Lower lobe of right lung (tissue), 2 donors: ENCODE measurements at regions not wholly inside any gene's neighbourhood (a gene's known extent, or its start where the extent isn't known, plus 50 kb on each side); places are given as distances from the start of the nearest gene placed in this dataset.

Experiments
- ATAC-seq, 2 donors: fragments of 200-7000 bp; cut with Tn5 transposase; one replicate each; pipeline ENCODE4 v1.9.1; 2020 to 2022; ENCODE audit warnings: mild to moderate bottlenecking in 2 of 2, moderate library complexity in 2 of 2
- DNase-seq: peaks from one replicate; pipeline ENCODE4 v3.0.0-alpha.2; 2020
- H3K27ac ChIP-seq: fragments of 200-600 bp; one replicate; pipeline ENCODE4 v1.8.0; 2022
- H3K27me3 ChIP-seq: fragments of 200-600 bp; one replicate; pipeline ENCODE4 v1.8.0; 2022; ENCODE audit warnings: low read depth
- H3K36me3 ChIP-seq: fragments of 200-600 bp; one replicate; pipeline ENCODE4 v1.8.0; 2022; ENCODE audit warnings: mild to moderate bottlenecking
- H3K4me1 ChIP-seq: fragments of 200-600 bp; one replicate; pipeline ENCODE4 v1.8.0; 2022
- H3K4me3 ChIP-seq: fragments of 200-600 bp; one replicate; pipeline ENCODE4 v1.8.0; 2022; ENCODE audit warnings: mild to moderate bottlenecking
- H3K9me3 ChIP-seq: fragments of 200-600 bp; one replicate; pipeline ENCODE4 v1.8.0; 2022
- intact Hi-C: fragments of 100-400 bp; cut with DNase I; formaldehyde crosslinking; loops from one replicate; pipeline ENCODE4 v1.11.0; 2022
- TF ChIP-seq, protein P1 (sequence below): fragments of 200-600 bp; IDR thresholded peaks from one replicate; pipeline ENCODE4 v1.8.0; 2022; ENCODE audit warnings: antibody characterized with exemption, mild to moderate bottlenecking
- donor health status: DM: no; HTN: yes; CAD: no; lungs with severe emphysema.

DNA sequence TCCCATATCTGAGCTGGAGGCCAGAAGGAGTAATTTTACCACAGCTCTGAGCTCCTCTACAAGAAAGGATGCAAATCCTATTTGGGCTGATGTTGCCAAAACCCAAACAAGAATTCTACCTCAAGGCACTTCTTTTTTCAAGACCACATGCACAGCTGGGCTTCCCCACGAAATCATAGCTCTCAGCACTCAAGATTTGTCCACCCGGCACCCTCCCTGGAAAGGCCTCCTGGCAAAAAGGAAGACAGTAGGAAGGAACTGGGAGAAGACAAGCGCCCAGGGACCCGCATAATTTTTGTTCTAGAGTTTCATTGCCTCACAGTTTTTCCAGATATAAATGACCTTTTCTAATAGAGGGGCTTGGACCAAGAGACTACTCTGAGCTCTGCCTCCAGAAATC is 90.5 kb downstream of the BANF2 start:
- ATAC-seq, result no peak
- no peak for DNase-seq
- H3K9me3 ChIP-seq, result no peaks in the 10 kb centered on the region
- TF ChIP-seq, protein P1, sequence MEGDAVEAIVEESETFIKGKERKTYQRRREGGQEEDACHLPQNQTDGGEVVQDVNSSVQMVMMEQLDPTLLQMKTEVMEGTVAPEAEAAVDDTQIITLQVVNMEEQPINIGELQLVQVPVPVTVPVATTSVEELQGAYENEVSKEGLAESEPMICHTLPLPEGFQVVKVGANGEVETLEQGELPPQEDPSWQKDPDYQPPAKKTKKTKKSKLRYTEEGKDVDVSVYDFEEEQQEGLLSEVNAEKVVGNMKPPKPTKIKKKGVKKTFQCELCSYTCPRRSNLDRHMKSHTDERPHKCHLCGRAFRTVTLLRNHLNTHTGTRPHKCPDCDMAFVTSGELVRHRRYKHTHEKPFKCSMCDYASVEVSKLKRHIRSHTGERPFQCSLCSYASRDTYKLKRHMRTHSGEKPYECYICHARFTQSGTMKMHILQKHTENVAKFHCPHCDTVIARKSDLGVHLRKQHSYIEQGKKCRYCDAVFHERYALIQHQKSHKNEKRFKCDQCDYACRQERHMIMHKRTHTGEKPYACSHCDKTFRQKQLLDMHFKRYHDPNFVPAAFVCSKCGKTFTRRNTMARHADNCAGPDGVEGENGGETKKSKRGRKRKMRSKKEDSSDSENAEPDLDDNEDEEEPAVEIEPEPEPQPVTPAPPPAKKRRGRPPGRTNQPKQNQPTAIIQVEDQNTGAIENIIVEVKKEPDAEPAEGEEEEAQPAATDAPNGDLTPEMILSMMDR, result no peak
- intact Hi-C loops, result no loop called here
- H3K27me3 ChIP-seq, result no peaks in the 10 kb centered on the region
- H3K4me3 ChIP-seq, result no peak overlapping the region
- peaks cover 10% of the 10 kb centered on the region for H3K4me1 ChIP-seq
- no peaks in the 10 kb centered on the region for H3K36me3 ChIP-seq
- no peak overlapping the region for H3K27ac ChIP-seq

DNA sequence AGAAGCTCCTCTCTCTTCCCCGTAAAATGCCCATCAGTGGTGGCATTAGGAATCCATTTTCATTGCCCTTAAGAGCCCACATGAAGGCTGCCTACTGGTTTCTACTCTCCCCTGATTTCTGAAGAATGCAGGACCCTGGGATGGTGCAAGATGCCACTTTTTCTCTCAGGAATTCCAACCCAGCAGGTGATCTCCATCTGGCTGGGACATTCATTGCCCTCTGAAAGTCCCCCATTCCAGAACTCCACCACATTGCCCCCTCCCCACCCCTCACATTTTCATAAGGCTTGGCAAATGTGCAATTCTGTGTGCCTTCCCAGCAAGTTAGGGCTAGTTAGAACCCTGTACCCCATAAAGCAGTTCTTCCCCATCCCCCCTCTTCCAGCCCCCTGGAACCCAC is 88.0 kb downstream of the BANF2 start:
- intact Hi-C loops, result no loop called here
- TF ChIP-seq, protein P1, result no peak
- DNase-seq (no peak), ATAC-seq (no peak)
- peaks cover 9% of the 10 kb centered on the region for H3K4me1 ChIP-seq
- no peaks in the 10 kb centered on the region for H3K27me3 ChIP-seq
- H3K36me3 ChIP-seq, result no peaks in the 10 kb centered on the region
- H3K27ac ChIP-seq, result no peak overlapping the region
- no peak overlapping the region for H3K4me3 ChIP-seq
- no peaks in the 10 kb centered on the region for H3K9me3 ChIP-seq

DNA sequence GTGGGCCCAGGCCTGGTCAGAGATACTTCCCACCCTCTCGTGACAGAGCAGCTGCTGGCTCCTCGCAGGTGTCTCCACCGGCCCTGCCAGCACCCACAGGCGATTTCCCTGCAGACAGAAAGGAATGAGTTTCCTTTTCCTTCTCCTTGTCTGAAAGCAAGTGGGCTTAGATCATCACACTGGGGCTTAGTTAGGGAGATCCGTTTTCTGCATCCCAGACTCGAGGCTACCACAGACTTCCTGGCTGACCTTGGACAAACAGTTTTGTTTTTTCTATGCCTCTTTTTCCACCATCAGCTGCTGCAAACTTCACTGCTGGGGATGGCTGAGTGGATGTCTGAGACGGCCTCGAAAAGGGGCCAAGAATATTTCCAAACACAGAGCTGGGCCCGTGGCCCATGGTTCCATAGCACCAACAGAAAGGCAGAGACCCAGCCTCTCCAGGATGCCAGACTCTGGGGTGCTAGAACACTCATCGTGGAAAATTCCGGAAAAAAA is 86.5 kb downstream of the BANF2 start:
- TF ChIP-seq, protein P1, result no peak
- H3K9me3 ChIP-seq, result no peaks in the 10 kb centered on the region
- no peaks in the 10 kb centered on the region for H3K36me3 ChIP-seq
- DNase-seq (no peak), ATAC-seq (no peak)
- H3K27ac ChIP-seq, result no peak overlapping the region
- H3K27me3 ChIP-seq, result no peaks in the 10 kb centered on the region
- peaks cover 9% of the 10 kb centered on the region for H3K4me1 ChIP-seq
- intact Hi-C loops, result no loop called here
- H3K4me3 ChIP-seq, result no peak overlapping the region
